GM12878 (cell line): ENCODE measurements at regions not wholly inside any gene's neighbourhood (a gene's known extent, or its start where the extent isn't known, plus 50 kb on each side); places are given as distances from the start of the nearest gene placed in this dataset.
A peak's percentile ranks its signal among the peaks of the same experiment; 100 is the strongest.

Source experiments
- ATAC-seq: fragments of 200-7000 bp; cut with Tn5 transposase; 3 replicates; pipeline ENCODE4 v1.9.1; 2020; ENCODE audit warnings: mild to moderate bottlenecking, moderate library complexity
- BruUV-seq: library from RNA; stranded (reverse); fragments of 400-500 nt; replicated peaks from 2 replicates; lab custom pipeline; 2021; lab: Mats Ljungman, UMichigan
- CTCF ChIA-PET: fragments of 300-600 bp; sonication (Branson Sonifier 250); formaldehyde crosslinking; extraction: SDS; loops from one replicate; lab custom pipeline; 2021; ENCODE audit warnings: inconsistent platforms; lab: Yijun Ruan, JAX
- POLR2A ChIA-PET: fragments of 350-600 bp; formaldehyde crosslinking; extraction: SDS; loops from one replicate; lab custom pipeline; 2021; ENCODE audit warnings: inconsistent platforms; lab: Charles Lee
- RAD21 ChIA-PET: fragments of 300-600 bp; sonication (Branson Sonifier 250); formaldehyde crosslinking; loops from one replicate; lab custom pipeline; 2023; ENCODE audit warnings: antibody characterized with exemption; ENCODE audit not compliant: unreplicated experiment; lab: Charles Lee
- SMC1A ChIA-PET: fragments of 300-600 bp; sonication (Branson Sonifier 250); formaldehyde crosslinking; loops from one replicate; lab custom pipeline; 2023; ENCODE audit not compliant: unreplicated experiment, uncharacterized antibody; lab: Charles Lee
- DNase-seq: peaks from one replicate; pipeline ENCODE4 v3.0.0-alpha.2; 2011; ENCODE audit warnings: low read depth, low spot score
- FAIRE-seq: peaks from 3 replicates; lab custom pipeline; 2011; peaks lifted over from hg19 to GRCh38; lab: Jason Lieb, UNC
- H2AFZ ChIP-seq: 2 replicates; pipeline ENCODE4 v1.6.0; 2011; ENCODE audit warnings: low read depth, low read length, control low read depth; ENCODE audit not compliant: control insufficient read depth
- H3K27ac ChIP-seq: 2 replicates; pipeline ENCODE4 v1.5.1; 2011; ENCODE audit warnings: control low read depth; ENCODE audit not compliant: control insufficient read depth, insufficient read depth
- H3K27me3 ChIP-seq, 2 experiments: replicated peaks in 1 of 2; 2 replicates each; pipeline versions ENCODE4 v1.6.0 to v1.6.1; 2011; ENCODE audit warnings: low read length in 1 of 2; ENCODE audit not compliant: control insufficient read depth in 2 of 2, insufficient read depth in 2 of 2
- H3K36me3 ChIP-seq, 2 experiments: 2 replicates each; pipeline ENCODE4 v1.5.1; 2011; ENCODE audit warnings: low read length in 1 of 2; ENCODE audit not compliant: control insufficient read depth in 2 of 2, insufficient read depth in 2 of 2
- H3K4me1 ChIP-seq: 2 replicates; pipeline ENCODE4 v1.6.1; 2011; ENCODE audit warnings: mild to moderate bottlenecking, low read length, moderate library complexity, mixed read lengths; ENCODE audit not compliant: control insufficient read depth, insufficient read depth
- H3K4me2 ChIP-seq: 2 replicates; pipeline ENCODE4 v1.6.0; 2011; ENCODE audit warnings: control low read depth; ENCODE audit not compliant: control insufficient read depth, insufficient read depth
- H3K4me3 ChIP-seq: fragments of 200-600 bp; sonication (generic); 2 replicates; pipeline ENCODE4 v1.5.1; 2016
- H3K79me2 ChIP-seq: 2 replicates; pipeline ENCODE4 v1.6.0; 2011; ENCODE audit warnings: low read length; ENCODE audit not compliant: control insufficient read depth, insufficient read depth
- H3K9ac ChIP-seq: 2 replicates; pipeline ENCODE4 v1.8.0; 2011; ENCODE audit warnings: low read length, control low read depth, mixed read lengths; ENCODE audit not compliant: control insufficient read depth, insufficient read depth
- H3K9me3 ChIP-seq: replicated peaks from 3 replicates; pipeline ENCODE4 v1.5.1; 2011; ENCODE audit warnings: mild to moderate bottlenecking, low read length; ENCODE audit not compliant: control insufficient read depth, insufficient read depth
- H4K20me1 ChIP-seq: 2 replicates; pipeline ENCODE4 v1.6.0; 2011; ENCODE audit not compliant: control insufficient read depth, insufficient read depth
- BACH1 ChIP-seq: fragments of 450-650 bp; IDR thresholded peaks from 2 replicates; pipeline ENCODE4 v1.6.1; 2017; ENCODE audit warnings: mild to moderate bottlenecking, borderline replicate concordance
- CHD4 ChIP-seq: fragments of 200-600 bp; sonication (generic); IDR thresholded peaks from 2 replicates; pipeline ENCODE4 v1.6.1; 2016; ENCODE audit warnings: mild to moderate bottlenecking
- KDM1A ChIP-seq: fragments of 200-600 bp; sonication (generic); IDR thresholded peaks from 2 replicates; pipeline ENCODE4 v1.6.1; 2016; ENCODE audit warnings: borderline replicate concordance
- NKRF ChIP-seq: fragments of 450-650 bp; conservative IDR thresholded peaks from 2 replicates; pipeline ENCODE4 v1.6.1; 2017; ENCODE audit warnings: mild to moderate bottlenecking, moderate library complexity
- PAX5 ChIP-seq: IDR thresholded peaks from 2 replicates; pipeline ENCODE4 v1.6.1; 2011; ENCODE audit warnings: low read depth, low read length, borderline replicate concordance
- RFX5 ChIP-seq: IDR thresholded peaks from 2 replicates; pipeline ENCODE4 v1.6.1; 2011; ENCODE audit warnings: low read depth, low read length, improper control_type of control experiment
- RUNX3 ChIP-seq: IDR thresholded peaks from 2 replicates; pipeline ENCODE4 v1.6.1; 2012; ENCODE audit warnings: low read length, inconsistent platforms
- ZBTB4 ChIP-seq: fragments of 450-650 bp; formaldehyde crosslinking; IDR thresholded peaks from 2 replicates; pipeline ENCODE4 v1.4.0; 2022; ENCODE audit warnings: mild to moderate bottlenecking, moderate library complexity
- WGBS: methylation state at CpG from one replicate; pipeline ENCODE4 v1.1.6; 2016; ENCODE audit warnings: low lambda C conversion rate; ENCODE audit not compliant: insufficient replicate concordance, insufficient coverage; ENCODE audit errors: missing lambda C conversion rate; 5-methylcytosine and 5-hydroxymethylcytosine counted together
- in situ Hi-C: fragments of 300-500 bp; cut with MboI; formaldehyde crosslinking; loops from 9 replicates; pipeline ENCODE4 v1.14.3; 2018; ENCODE audit warnings: mixed read lengths
- intact Hi-C: fragments of 100-400 bp; cut with micrococcal nuclease; formaldehyde crosslinking; loops from one replicate; pipeline ENCODE4 v1.14.2; 2022; ENCODE audit not compliant: unreplicated experiment
- TF ChIP-seq, protein P1 (sequence below): fragments of 450-650 bp; formaldehyde crosslinking; IDR thresholded peaks from 2 replicates; pipeline ENCODE4 v1.4.0; 2020; ENCODE audit warnings: mild to moderate bottlenecking, moderate library complexity

DNA sequence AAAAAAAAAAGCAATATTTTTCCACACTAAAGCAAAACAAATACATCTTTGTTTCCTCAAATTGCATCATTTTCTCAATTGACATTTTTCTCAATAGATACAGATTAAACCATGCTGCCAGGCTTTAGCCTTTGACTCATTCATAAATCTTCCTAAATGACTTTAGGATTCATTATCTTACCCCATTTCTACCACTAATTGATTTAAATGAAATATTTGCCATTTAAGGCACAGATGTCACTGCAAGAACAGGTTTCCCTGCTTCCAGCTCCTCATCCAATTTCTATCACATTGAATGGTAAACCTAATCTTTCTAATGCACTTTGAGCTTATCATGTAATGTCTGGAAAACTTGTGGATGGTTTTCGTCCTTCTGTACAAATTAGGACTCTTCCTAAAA lies 298.7 kb downstream of the RPL10L start (continued):
- TF ChIP-seq, protein P1, sequence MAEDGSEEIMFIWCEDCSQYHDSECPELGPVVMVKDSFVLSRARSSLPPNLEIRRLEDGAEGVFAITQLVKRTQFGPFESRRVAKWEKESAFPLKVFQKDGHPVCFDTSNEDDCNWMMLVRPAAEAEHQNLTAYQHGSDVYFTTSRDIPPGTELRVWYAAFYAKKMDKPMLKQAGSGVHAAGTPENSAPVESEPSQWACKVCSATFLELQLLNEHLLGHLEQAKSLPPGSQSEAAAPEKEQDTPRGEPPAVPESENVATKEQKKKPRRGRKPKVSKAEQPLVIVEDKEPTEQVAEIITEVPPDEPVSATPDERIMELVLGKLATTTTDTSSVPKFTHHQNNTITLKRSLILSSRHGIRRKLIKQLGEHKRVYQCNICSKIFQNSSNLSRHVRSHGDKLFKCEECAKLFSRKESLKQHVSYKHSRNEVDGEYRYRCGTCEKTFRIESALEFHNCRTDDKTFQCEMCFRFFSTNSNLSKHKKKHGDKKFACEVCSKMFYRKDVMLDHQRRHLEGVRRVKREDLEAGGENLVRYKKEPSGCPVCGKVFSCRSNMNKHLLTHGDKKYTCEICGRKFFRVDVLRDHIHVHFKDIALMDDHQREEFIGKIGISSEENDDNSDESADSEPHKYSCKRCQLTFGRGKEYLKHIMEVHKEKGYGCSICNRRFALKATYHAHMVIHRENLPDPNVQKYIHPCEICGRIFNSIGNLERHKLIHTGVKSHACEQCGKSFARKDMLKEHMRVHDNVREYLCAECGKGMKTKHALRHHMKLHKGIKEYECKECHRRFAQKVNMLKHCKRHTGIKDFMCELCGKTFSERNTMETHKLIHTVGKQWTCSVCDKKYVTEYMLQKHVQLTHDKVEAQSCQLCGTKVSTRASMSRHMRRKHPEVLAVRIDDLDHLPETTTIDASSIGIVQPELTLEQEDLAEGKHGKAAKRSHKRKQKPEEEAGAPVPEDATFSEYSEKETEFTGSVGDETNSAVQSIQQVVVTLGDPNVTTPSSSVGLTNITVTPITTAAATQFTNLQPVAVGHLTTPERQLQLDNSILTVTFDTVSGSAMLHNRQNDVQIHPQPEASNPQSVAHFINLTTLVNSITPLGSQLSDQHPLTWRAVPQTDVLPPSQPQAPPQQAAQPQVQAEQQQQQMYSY, result no peak

DNA sequence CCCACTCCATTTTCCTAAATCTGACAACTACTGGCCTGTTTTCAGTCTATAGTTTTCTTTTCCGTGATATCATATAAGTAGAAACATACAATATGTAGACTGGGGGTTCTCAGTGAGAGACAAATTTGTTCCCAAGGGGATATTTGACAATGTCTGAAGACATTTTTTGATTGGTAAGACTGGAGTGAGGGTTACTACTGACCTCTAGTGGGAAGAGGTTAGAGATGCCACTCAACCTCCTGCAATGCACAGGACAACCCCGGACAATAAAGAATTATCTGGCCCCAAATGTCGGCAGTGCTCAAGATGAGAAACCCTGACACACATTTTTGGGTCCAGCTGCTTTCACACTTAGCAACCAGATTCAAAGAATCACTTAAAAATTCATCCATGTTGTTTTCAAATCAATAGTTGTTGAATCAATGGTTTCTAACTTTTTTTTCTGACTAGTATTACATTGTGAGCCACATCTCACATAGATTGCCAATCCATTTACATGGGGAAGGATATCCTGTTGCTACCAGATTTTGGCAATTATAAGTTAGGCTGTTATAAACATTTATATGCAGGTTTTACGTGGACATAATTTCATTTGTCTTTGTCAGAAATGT lies 307.1 kb downstream of the RPL10L start:
- WGBS, result 2% methylated on average over 4 of the region's 4 CpGs
- no peaks in the 10 kb centered on the region for H4K20me1 ChIP-seq
- RAD21 ChIA-PET, result interaction anchor here (1.8 kb wide), 1 partner anchor 94 kb away, joined by 7 read pairs; no protein-coding TSS in a partner anchor
- POLR2A ChIA-PET, result interaction anchor here (1.5 kb wide), 1 partner anchor 8 kb away, joined by 3 read pairs; no protein-coding TSS in a partner anchor
- H3K4me3 ChIP-seq, result no peak overlapping the region
- no TSS peak for BruUV-seq
- in situ Hi-C loops, result loop anchor here (25.0 kb wide), 1 partner anchor 907 kb away; no protein-coding TSS in a partner anchor
- SMC1A ChIA-PET, result interaction anchor here (0.7 to 1.9 kb wide), 3 partner anchors 94 to 734 kb away, joined by 3 to 10 read pairs (median 3); no protein-coding TSS in a partner anchor
- H3K27ac ChIP-seq, result no peak overlapping the region
- intact Hi-C loops, result loop anchor here (1.0 kb wide), 4 partner anchors 94 to 918 kb away; no protein-coding TSS in a partner anchor
- H3K79me2 ChIP-seq, result no peaks in the 10 kb centered on the region
- CTCF ChIA-PET, result interaction anchor here (0.9 to 2.2 kb wide), 4 partner anchors 9 to 94 kb away, joined by 3 to 16 read pairs (median 6); no protein-coding TSS in a partner anchor
- FAIRE-seq, result peak; percentile 72
- peak; percentile 2 for DNase-seq
- no peak overlapping the region for H3K9ac ChIP-seq
- ATAC-seq, result peak; percentile 95
- H3K4me2 ChIP-seq, result no peak overlapping the region
- H3K9me3 ChIP-seq, result no peaks in the 10 kb centered on the region
- H3K36me3 ChIP-seq, result no peaks in the 10 kb centered on the region
- no peaks in the 10 kb centered on the region for H3K4me1 ChIP-seq
- H2AFZ ChIP-seq, result no peak overlapping the region
- no peaks in the 10 kb centered on the region for H3K27me3 ChIP-seq
- TF ChIP-seq BACH1, result no peak
- TF ChIP-seq PAX5, result no peak
- TF ChIP-seq RFX5, result no peak
- TF ChIP-seq NKRF, result no peak
- TF ChIP-seq RUNX3, result no peak
- no peak for TF ChIP-seq CHD4
- TF ChIP-seq KDM1A, result no peak
- no peak for TF ChIP-seq ZBTB4 (CRISPR knock-in tag)
